Activated CD4-positive, alpha-beta T cell treated with anti-CD3 and anti-CD28 coated beads, Interleukin-2, Interleukin-4, amounts not matched to agents 100 ng/mL and 50 ng/mL, durations not matched to agents 16 hours and 8 hours (primary cell): ENCODE measurements at regions not wholly inside any gene's neighbourhood (a gene's known extent, or its start where the extent isn't known, plus 50 kb on each side); places are given as distances from the start of the nearest gene placed in this dataset.

Experiments
- DNase-seq: peaks from one replicate; pipeline ENCODE4 v3.0.0-alpha.2; 2020; ENCODE audit warnings: low spot score

DNA sequence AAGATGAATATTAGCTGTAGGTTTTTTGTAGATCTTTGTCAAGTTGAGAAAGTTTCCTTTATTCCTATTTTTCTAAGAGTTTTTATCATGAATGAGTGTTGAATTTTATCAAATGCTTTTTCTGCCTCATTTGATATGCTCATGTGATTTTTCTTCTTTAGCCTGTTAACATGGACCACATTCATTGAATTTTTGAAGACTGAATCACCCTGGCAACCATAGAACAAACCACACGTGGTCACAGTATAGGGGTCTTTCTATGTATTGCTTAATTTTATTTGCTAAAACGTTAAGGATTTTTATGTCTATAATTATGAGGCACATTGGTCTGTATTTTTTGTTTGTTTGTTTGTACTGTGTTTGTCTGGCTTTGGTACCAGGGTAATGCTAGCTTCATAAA is 201.7 kb upstream of the CWC22 start:
- no peak for DNase-seq

DNA sequence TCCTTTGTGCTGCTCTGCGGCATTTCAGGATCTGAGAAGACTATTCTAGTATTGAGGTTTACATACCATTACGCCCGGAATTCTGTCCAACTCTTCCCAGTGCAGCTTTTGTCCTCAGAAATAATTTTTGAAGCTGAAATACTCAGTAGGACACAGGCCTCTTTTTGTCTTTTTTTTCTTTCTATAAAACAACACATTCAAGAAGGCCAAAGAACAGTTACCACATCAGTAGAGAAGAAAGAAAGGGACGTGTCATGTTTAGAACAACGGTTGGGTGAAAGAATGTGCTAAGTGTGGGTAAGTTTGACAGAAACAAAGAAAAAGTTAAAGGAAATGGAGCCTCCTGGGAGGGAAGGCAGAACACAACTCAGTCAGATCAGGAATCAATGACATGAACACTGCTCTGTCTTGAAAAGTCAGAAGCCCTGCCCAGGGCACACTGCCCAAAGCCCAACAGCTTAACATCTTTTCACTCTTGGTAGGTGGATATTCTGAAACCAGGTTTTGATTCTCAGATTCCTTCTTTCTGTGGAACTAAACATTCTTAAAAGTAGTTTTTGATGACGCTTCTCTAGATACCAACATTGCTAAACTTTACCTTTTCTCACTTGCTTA is 198.6 kb upstream of the CWC22 start:
- no peak for DNase-seq

DNA sequence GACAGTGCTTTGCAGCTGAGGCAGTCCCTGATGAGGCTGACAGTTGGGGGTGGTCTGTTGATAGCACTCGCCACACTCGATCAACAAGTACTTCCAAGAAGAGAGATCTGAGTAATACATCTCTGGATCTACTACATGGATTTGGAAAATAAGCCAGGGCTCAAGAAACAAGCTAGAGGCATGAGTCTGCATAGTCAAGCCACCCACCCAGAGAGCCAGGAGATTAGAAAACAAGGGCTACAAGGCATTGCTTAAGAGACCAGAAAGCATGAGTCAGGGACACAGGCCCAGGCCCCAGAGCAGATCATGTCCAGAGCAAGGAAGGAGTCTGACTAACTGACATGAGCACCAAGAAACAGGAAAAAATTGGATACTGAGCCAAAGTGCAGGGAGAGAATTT is 196.9 kb upstream of the CWC22 start:
- no peak for DNase-seq

DNA sequence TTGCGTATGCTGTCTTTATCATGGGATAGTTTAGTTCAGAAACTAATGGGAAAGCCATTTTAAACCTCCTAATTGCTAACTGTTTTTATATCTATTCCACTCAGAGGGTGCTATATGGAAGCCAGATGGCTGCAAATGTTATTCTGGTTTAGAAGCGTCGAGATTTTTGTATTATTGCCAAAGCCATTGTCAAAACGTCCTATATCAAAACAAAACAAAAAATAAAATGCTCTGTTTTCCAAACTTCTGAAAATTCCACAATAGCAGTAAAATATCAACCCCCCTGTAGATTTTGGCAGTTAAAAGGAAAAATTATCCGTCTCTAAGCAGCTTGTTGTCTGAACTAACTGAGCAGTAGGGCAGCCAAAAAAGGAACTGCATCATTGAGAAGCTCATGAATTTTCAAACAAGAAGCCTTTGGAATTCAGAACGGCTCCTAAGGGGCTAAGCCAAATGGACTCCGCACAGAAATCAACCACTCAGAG is 195.4 kb upstream of the CWC22 start:
- DNase-seq, result no peak

DNA sequence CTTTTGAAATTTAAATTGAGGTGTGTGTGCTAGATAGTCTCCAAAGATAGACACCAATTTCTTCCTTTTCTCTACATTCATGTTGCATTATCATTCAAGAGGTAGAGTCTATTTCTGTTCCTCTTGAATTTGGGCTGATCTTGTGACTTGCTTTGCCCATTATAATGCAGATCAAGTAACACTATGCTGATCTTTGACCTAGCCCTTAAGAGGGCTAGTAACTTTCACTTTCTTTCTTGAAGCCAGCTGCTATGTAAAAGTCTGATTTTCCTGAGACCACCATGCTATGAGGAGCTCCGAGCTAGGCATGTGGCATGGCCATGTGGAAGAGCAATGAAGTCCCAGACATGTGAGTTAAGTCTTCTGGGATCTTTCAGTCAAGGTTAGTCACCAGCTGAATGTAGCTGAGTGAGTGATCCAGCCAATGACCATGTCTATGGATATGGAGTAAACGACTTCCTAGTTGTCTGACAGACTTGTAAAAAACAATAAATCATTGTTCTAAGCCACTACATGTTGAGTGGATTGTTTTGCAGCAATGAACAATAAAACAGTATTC is 189.4 kb upstream of the CWC22 start:
- DNase-seq, result no peak

DNA sequence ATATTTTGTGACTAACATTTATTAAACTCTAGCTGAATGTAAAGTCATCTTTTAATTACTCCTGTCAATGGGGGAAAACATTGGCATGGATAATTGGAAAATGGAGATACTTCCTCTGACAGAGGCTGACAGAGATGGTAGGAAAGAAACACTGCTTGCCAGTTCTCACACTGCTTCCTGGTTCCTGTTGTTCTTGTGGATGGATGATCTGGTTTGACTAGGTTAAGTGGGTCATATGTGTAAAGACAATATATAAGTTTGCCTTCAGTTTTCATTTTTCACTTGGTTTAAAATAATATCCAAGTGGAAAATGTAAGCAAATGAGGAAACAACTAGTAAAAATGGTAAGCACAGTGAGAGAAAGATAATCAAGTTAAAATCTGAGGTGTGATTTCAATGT is 188.8 kb upstream of the CWC22 start:
- no peak for DNase-seq

DNA sequence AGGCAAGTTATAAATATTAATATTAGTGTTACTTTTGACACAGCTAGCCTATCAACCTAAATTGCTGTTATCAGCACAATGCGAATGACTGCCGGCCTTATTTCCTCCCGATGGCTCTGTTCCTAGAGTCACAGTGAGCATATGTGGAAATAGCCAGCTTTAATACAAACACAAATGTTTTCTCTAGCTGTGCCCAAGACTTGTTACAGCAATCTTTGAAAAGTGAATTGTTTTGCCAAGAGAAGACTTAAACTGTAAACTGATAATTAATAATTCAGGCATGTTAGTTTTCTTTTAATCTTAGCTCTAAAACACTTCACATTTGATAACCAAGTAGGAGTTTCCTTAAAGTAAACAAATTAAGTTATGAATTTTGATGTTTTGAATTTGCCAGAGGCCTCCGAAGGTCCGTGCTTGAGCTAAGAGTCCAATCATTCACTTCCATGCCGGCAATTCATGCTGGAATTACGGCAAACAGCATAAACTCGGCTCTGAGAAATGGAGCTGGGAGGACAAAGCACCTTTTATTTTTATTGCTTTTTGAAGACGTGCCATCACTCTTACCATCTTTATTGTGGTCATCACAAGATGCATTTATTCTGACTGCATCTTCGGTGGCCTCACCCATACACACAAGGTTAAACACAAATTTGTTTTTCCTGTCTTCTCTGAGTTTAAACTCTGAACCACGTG is 184.5 kb upstream of the CWC22 start:
- DNase-seq, result no peak

DNA sequence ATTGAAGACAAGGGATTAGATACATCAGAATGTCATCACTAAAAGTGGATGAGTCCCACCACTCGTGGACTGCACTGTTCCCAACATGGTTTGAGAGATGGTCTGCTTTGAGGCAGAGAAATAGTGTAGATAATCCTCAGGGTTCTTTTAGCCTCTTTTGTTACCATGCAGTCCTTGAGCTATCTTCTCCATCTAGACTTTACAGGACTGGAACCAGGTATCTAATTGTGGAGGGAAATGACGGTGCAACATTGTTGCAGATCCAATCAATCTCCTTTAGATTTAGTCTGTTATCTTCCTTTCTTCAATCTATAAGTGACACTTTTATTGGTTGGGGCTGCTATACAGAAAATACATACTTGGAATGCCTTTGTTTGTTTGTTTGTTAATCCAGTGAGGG is 183.8 kb upstream of the CWC22 start:
- no peak for DNase-seq

DNA sequence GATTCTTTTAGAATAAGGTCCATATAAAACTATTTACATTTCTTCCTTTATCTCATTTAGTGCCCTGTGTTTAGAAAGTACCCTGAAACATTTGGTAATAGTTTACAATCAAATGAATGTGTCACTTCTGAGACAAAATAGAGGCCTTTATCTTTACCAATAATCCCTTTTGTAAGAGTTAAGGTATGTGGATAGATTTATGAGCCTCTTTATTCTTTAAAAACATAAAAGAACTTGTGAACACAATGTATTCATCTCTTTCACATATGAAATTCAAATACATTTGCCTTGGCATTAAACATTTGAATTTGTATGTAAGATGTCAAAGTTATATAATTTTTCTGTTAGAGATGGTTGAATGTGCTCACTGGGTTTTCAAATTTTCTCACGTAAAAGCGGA is 180.5 kb upstream of the CWC22 start:
- no peak for DNase-seq

DNA sequence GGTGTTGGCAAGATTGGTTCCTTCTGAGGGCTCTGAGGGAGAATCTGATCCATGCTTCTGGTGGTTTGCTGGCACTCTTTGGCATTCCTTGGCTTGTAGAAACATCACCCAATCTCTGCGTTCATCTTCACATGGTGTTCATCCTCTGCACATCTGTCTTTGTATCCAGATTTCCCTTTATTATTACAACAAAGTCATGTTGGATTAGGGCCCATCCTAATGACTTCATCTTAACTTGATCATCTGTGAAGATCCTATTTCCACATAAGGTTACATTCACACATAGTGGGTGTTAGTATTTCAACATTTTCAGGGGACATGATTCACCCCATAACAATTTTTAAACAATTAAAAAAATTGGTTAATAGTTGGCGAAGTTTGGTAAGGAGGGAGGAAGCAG is 177.4 kb upstream of the CWC22 start:
- DNase-seq, result no peak

DNA sequence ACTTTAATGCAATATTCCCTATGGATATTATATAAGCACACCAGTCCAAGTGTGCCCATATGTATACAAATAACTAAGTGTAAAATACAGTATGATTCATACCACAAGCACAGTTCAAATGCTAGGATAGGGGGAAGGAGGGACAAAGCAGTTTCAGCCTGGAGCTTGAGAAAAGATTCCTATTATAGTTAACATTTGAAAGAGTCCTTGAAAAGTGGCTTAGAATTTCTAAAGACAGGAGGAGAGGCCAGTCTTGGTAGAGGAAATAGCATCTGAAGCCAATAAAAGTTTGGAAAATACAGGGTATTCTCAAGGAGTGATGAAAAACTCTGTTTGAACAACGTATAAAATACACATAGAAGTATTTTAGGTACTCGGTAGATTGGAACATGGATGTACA is 173.4 kb upstream of the CWC22 start:
- no peak for DNase-seq

DNA sequence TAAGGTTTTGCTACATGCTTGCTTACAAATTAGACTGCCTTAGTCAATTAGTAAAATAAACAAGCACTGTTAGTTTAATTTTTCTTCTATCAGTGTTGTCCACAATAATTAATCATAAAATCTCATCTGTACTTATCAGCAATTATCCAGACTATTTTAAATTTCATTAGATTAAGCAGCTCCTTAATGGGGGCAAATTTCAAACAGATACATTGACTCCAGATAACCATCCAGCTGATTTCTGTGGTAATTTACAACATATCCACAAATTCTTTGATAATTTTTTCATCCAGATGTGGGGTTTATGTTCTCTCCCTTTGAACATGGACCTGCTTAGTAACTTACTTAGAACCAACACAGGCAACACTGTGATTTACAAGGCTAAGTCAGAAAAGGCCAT is 170.4 kb upstream of the CWC22 start:
- no peak for DNase-seq

DNA sequence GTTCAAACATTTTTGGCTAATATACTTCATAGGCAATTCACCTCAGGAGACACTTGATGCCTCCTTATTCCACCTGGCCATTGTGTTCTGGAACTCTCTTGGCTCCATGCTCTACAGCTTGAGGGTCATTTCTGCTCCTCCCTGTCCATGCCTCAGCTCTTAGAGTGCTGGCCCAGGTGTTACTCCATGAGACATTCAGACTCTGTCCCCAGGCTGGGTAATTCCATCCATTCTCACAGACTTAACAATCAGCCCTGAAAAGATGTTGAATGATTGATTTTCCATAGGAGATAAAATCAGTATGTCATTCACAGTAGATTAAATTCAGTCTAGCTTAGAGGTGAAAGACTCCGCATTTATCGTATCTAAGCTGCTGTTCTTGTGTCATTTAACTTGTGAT is 168.6 kb upstream of the CWC22 start:
- DNase-seq, result no peak

DNA sequence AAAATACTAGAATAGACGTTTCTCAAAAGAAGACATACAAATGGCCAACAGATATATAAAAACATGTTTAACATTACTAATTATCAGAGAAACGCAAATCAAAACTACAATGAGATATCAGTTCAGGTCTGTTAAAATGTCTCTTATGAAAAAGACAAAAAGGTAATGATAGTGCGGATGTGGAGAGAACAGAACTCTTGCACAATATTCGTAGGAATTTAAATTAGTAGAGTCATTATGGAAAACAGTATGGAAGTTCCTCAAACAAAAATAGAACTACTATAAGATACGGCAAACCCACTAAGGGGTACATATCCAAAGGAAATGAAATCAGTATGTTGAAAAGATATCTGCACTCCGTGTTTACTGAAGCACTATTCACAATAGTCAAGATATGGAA is 167.5 kb upstream of the CWC22 start:
- DNase-seq, result no peak

DNA sequence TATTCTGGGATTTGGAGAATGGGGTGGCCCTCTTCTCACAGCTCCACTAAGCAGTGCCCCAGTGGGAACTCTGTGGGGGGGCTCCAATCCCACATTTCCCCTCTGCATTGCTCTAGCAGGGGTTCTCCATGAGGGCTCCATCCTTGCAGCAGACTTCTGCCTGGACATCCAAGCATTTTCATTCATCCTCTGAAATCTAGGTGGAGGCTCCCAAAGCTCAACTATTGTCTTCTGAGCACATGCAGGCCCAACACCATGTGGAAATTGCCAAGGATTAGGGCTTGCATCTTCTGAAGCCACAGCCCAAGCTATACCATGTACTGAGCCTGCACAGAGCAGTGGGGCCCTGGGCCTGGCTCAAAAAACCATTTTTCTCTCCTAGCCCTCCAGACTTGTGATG is 162.4 kb upstream of the CWC22 start:
- no peak for DNase-seq

DNA sequence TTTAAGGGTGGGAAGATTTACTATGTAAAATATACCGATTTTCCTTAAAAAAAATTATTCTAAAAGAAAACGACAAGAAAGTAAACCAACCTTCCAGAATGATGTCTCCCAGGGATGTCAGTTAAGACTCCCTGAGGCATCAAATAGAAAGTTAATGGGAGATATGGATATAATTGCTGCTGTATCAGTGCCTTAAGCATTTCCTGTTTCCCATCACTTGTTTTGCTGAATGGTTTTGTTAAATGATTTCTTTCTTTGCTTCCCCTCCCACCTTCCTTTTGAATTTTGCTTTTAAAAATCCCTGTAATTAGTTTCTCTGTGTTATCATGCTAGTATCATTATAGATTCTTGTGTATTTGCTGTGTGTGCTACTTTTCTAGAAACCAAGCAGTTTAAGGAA is 154.3 kb upstream of the CWC22 start:
- DNase-seq, result no peak

DNA sequence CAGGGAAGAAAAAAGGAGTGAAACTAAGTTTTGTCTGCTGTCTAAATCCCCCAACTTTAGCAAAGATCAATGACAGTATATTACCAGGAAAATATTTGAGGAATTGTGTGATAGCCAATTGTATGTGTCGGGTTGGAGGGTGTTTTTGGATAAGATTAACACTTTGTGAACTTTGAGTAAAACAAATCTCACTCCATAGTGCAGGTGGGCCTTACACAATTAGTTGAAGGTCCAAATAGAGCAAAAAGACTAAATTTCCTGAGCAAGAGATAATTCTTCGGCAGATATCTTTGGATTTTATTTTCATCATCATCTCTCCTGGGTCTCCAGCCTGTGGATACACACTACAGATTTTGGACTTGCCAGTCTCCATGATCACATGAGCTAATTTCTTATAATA is 152.8 kb upstream of the CWC22 start:
- no peak for DNase-seq

DNA sequence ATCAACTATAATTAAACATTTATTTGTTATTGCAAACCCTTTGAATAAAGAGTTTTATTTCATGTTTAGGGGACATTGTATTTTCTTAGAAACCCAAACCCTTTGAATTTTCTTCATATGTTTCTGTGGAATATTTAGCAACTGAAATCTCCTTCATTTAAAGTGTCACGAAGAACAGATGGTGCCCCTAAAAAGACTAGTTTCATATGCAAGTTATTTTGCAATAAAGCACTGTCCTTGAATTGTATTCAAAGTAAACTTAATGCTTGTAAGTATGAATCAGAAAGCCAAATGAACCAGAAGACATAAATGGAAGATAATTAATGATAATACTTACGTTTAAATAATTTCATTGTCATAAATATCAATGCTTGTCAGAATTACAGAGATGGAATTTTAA is 151.9 kb upstream of the CWC22 start:
- DNase-seq, result no peak

DNA sequence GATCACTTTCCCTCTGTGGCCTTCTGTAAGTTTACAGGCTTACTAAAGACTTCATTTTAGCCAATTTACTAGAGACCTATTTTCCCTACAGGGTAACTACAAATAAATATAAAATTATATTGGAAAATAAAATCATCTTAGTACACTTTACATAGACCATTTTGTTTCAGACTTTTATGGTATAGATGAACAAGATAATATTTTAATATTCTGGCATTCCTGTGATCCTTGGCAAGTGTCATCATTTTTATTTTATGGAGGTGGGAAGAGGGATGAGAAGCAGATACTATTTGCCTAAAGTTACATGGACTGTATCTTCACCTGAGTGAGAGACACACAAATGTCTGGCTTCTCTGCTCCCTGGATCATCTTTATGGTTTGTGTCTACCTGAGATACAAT is 149.6 kb upstream of the CWC22 start:
- no peak for DNase-seq

DNA sequence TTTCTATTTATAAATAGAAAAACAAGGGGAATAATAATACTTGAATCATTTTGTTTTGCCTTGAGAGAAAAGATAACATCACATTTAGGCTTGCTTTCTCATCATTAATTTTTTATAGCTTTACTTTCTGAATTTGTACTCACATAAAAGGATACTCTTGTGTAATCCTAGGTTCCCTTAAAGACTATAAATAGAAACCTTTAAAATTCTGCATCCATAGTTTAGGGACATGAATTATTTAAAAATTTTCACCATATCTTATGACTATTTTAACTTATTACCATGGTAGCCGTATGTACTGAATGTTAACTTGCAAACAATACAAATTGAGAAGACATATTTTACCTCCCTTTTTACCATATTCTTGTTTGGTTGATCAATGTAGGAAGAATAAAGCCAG is 143.5 kb upstream of the CWC22 start:
- DNase-seq, result no peak

DNA sequence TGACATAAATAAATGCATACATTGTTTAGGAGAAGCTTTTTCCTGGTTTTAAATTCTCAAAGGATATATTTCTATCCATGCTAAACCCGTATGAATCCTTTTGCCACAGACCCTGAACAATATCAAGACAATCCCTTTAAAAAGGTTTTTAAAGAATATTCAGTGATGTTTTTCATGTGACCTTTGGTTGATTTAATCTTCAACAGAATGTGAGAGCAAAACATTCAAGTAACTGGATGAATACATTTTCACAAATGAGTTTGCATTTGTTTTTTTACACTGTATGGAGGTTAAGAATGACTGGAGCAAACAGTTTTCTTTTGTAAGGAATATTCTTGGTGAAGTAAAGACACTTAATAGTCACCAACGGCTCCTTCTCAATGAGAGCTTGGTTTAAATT is 139.4 kb upstream of the CWC22 start:
- DNase-seq, result no peak

DNA sequence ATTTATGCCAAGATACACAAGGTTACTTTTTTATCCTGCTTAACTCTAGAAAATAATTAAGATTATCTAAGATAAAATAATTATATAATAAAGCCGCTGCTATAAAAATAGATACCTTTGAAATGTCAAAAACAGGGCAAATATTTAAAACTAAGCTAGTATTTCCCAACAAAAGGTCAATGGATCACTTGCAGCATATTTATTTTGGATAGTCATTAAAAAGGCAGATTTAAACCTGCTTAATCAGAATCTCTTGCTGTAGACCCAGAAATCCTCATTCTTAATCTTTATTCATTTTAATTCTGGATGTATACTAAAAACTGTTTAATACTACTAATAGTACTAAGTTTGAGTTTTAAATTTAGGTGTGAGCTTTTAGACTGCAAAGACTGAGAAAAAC is 139.0 kb upstream of the CWC22 start:
- DNase-seq, result no peak

DNA sequence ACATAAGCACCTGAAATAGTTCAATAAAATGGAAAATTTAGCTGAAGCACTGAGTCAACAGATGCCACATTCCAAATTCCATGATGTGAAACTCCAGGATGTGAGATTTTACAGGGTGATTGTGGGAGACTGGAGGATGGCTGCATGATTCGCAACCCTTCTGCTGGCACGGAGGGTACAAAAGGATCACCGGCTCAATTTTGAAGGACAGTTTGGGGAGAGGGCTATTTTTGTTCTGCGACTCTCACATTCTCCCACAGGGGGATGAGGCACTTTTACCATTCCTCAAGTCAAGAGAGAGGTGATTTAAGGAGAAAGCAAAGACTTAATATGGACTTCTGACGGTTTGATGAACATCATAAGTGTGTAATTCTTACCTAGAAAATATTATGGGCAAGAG is 138.1 kb upstream of the CWC22 start:
- DNase-seq, result no peak

DNA sequence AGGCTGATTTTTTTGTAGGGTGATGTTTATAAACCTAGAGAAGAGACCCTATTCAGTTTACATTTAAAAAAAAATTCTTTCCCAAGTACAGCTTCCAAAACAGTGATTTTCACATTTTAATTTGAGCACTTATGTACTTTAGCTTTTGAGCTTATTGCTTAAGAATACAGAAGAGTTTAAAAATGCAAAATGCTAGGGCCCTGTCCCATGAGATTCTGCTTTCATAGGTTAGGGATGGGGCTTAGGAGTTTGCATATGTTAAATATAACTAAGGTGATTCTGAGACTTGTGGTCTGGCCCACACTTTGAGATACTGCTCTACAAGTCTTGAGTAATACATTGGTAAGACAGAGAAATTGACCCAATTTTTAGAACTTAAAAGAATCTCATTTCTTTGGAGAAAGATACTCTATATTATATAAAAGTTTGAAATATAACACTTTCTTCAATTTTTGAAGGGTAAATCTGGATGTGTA is 137.3 kb upstream of the CWC22 start:
- DNase-seq, result no peak
